EH (cell line): ENCODE measurements at regions not wholly inside any gene's neighbourhood (a gene's known extent, or its start where the extent isn't known, plus 50 kb on each side); places are given as distances from the start of the nearest gene placed in this dataset.
A peak's percentile ranks its signal among the peaks of the same experiment; 100 is the strongest.
"Not testable (repeated sequence)": the region's sequence is repeated elsewhere in the genome, so short reads cannot be mapped to it uniquely, and the experiment has no call there.

Experiments used
- DNase-seq: peaks from one replicate; pipeline ENCODE4 v3.0.0-alpha.2; 2015; ENCODE audit warnings: low read depth

- peak; percentile 20 for DNase-seq
These were observed 248.8 kb downstream of the SHOX2 start for GRCh38 chr3:157857440-157857839.

- DNase-seq, result peak; percentile 26
These were observed 249.9 kb downstream of the SHOX2 start for GRCh38 chr3:157856078-157856939.

- DNase-seq, result not testable (repeated sequence)
These were observed 260.4 kb downstream of the SHOX2 start for GRCh38 chr3:157845839-157846238.

- peak; percentile 51 for DNase-seq
These were observed 261.2 kb downstream of the SHOX2 start for GRCh38 chr3:157844800-157845565.

GRCh38 chr3:157844216-157844615 is 262.0 kb downstream of the SHOX2 start:
- no peak for DNase-seq

GRCh38 chr3:157841029-157841428 is 265.2 kb downstream of the SHOX2 start:
- DNase-seq, result no peak

GRCh38 chr3:157840564-157840963 is 265.7 kb downstream of the SHOX2 start:
- no peak for DNase-seq

GRCh38 chr3:157838457-157838856 is 267.8 kb downstream of the SHOX2 start:
- no peak for DNase-seq

- DNase-seq, result peak; percentile 54
These were observed 268.9 kb downstream of the SHOX2 start for GRCh38 chr3:157837336-157837735.

GRCh38 chr3:157836022-157836421 is 270.2 kb downstream of the SHOX2 start:
- no peak for DNase-seq

- peak; percentile 94 for DNase-seq
These were observed 273.6 kb downstream of the SHOX2 start for GRCh38 chr3:157832588-157832987.

- no peak for DNase-seq
These were observed 275.5 kb downstream of the SHOX2 start for GRCh38 chr3:157830556-157831236.

- no peak for DNase-seq
These were observed 276.4 kb downstream of the SHOX2 start for GRCh38 chr3:157829786-157830185.

- no peak for DNase-seq
These were observed 281.9 kb downstream of the SHOX2 start for GRCh38 chr3:157824281-157824680.

- no peak for DNase-seq
These were observed 283.2 kb downstream of the SHOX2 start for GRCh38 chr3:157823050-157823449.

- DNase-seq, result no peak
These were observed 286.1 kb downstream of the SHOX2 start for GRCh38 chr3:157820157-157820517.

GRCh38 chr3:157819270-157820156 is 286.7 kb downstream of the SHOX2 start:
- no peak for DNase-seq

GRCh38 chr3:157816896-157817295 is 289.3 kb downstream of the SHOX2 start:
- no peak for DNase-seq

GRCh38 chr3:157816296-157816695 is 289.9 kb downstream of the SHOX2 start:
- no peak for DNase-seq

GRCh38 chr3:157815739-157816138 is 290.5 kb downstream of the SHOX2 start:
- peak; percentile 21 for DNase-seq

- no peak for DNase-seq
These were observed 295.1 kb downstream of the SHOX2 start for GRCh38 chr3:157810924-157811718.
